ENCODE measurements at regions not wholly inside any gene's neighbourhood (a gene's known extent, or its start where the extent isn't known, plus 50 kb on each side); places are given as distances from the start of the nearest gene placed in this dataset.

- DNase-seq, result no peak
These were observed 137.0 kb upstream of the PRR20A start for GRCh38 chr13:57003682-57004081.

GRCh38 chr13:57017357-57017756, 123.4 kb upstream of the PRR20A start:
- DNase-seq, result no peak

GRCh38 chr13:57018915-57019314, 121.8 kb upstream of the PRR20A start:
- DNase-seq, result no peak

DNA sequence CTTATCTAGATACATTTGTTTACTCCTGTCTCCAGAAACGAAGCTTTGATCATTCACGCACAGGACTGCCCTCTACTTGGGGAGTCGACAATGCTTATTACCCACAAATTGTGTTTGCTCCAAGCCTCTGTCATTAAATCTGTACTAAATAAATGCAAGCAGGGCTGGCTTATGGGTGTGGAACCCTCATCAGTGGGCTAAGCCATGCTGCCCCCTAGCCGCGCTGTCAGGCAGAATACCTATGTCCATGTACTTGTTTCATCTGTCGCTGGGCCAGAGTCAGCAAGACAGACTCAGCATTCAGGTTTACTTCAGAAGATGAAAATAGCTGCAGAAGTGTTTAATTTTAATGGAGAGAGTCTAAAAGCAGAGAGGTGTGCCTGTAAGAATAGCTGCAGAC, 110.0 kb upstream of the PRR20A start:
- DNase-seq, result no peak

GRCh38 chr13:57036290-57036689, 104.4 kb upstream of the PRR20A start:
- DNase-seq, result no peak

GRCh38 chr13:57044910-57045309, 95.8 kb upstream of the PRR20A start:
- no peak for DNase-seq

- no peak for DNase-seq
These were observed 94.7 kb upstream of the PRR20A start for GRCh38 chr13:57045826-57046546.

DNA sequence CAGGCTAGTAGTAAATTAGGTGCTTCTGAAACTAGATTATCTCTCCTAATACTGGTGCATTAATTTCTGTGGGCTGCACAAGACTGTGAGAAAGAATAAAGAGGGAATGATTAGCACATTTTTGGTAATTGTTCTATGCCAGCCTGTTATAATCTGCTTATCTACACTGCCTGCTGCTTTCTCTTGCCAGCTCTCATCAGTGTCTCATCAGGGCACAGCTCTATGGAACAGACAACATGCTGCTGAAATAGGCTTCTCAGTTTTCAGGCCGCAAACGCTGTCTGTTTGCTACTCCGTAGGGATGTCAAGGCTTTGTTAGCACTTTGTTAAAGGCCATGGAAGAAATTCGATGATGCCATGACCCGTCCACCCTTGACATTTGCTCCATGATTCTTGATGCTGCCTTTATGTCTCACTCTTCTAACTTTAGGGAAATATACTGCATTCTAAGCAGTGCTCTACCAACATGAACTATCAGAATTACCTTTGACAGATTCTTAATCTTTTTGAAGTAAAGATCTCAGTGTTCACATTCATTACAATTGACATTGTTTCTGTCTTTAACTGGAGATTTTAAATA, 84.0 kb upstream of the PRR20A start:
- DNase-seq, result no peak

GRCh38 chr13:57063007-57063406, 77.7 kb upstream of the PRR20A start:
- no peak for DNase-seq

DNA sequence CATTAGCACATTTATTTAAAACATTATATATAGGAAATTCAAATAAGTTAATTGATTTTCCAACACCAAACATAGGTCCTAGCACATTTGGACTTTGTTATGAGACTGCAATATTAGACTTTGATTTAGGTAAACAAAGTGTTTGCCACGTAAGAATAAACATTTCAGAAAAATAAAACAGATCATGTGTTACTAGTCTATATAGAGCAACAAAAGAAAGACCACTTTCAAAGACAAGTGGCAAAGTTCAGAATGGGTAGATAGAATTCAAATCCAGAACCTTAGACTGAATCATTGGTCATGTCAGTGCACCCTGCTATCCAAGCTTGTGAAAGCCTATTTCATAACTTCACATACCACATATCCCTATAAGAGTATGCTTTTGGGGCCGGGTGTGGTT, 66.7 kb upstream of the PRR20A start:
- DNase-seq, result no peak

DNA sequence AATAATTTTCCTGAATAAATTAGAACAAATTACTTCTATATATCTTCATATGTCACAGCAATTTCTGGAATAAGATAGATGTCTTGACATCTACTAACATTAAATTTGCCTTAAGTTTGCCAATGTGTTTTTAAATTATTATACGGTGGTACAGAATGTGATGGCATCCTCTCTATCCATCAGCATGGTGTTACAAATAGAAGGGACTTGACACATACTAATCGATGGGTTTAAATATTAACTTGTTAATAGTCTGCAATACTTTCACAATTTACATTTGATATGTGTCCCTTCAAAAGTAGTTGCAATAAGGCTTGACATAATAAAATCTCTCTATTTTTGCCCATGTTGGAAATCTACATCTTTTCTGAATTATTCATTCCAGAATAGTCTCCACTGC, 65.1 kb upstream of the PRR20A start:
- DNase-seq, result no peak

- no peak for DNase-seq
These were observed 53.7 kb upstream of the PRR20A start for GRCh38 chr13:57087006-57087405.
